Activated naive CD4-positive, alpha-beta T cell treated with anti-CD3 and anti-CD28 coated beads, Interleukin-2, amount 10 ng/mL, durations not matched to agents 7 days and 5 days (primary cell): ENCODE measurements at regions not wholly inside any gene's neighbourhood (a gene's known extent, or its start where the extent isn't known, plus 50 kb on each side); places are given as distances from the start of the nearest gene placed in this dataset.

Source experiments
- CTCF ChIA-PET: fragments of 350-600 bp; sonication (Branson Sonifier 250); formaldehyde crosslinking; loops from one replicate; lab custom pipeline; 2021; ENCODE audit warnings: antibody characterized with exemption; lab: Charles Lee
- DNase-seq: peaks from one replicate; pipeline ENCODE4 v3.0.0-alpha.2; 2020
- H3K27ac Mint-ChIP-seq: one replicate; pipeline ENCODE4 v1.8.0; 2021; ENCODE audit warnings: mild to moderate bottlenecking, moderate library complexity, mixed read lengths
- H3K27me3 Mint-ChIP-seq: one replicate; pipeline ENCODE4 v1.8.0; 2021; ENCODE audit warnings: mild to moderate bottlenecking, mixed read lengths
- H3K36me3 Mint-ChIP-seq: one replicate; pipeline ENCODE4 v1.8.0; 2021; ENCODE audit warnings: mixed read lengths
- H3K4me1 Mint-ChIP-seq: one replicate; pipeline ENCODE4 v1.8.0; 2021; ENCODE audit warnings: mixed read lengths
- H3K4me3 Mint-ChIP-seq: one replicate; pipeline ENCODE4 v1.8.0; 2021; ENCODE audit warnings: mild to moderate bottlenecking, moderate library complexity, mixed read lengths
- H3K9me3 Mint-ChIP-seq: one replicate; pipeline ENCODE4 v1.8.0; 2021; ENCODE audit warnings: mixed read lengths

- no peaks in the 10 kb centered on the region for H3K36me3 Mint-ChIP-seq
- no peak for DNase-seq
- H3K4me1 Mint-ChIP-seq = no peaks in the 10 kb centered on the region
- no peak overlapping the region for H3K4me3 Mint-ChIP-seq
- H3K27me3 Mint-ChIP-seq = no peaks in the 10 kb centered on the region
- CTCF ChIA-PET = no interaction called here
- H3K27ac Mint-ChIP-seq = no peak overlapping the region
- no peaks in the 10 kb centered on the region for H3K9me3 Mint-ChIP-seq
Measured at GRCh38 chr10:29028486-29028885, 260.4 kb upstream of the LYZL1 start.

- Mint-ChIP-seq H3K4me3 (no peak overlapping the region), H3K36me3 (no peaks in the 10 kb centered on the region), H3K4me1 (no peaks in the 10 kb centered on the region), H3K9me3 (no peaks in the 10 kb centered on the region), H3K27ac (no peak overlapping the region), H3K27me3 (no peaks in the 10 kb centered on the region)
- CTCF ChIA-PET = no interaction called here
- no peak for DNase-seq
Measured at GRCh38 chr10:29030900-29031299, 258.0 kb upstream of the LYZL1 start.

GRCh38 chr10:29032169-29032568 is 256.7 kb upstream of the LYZL1 start:
- H3K4me3 Mint-ChIP-seq = no peak overlapping the region
- CTCF ChIA-PET = no interaction called here
- H3K4me1 Mint-ChIP-seq = no peaks in the 10 kb centered on the region
- H3K27ac Mint-ChIP-seq = no peak overlapping the region
- no peaks in the 10 kb centered on the region for H3K9me3 Mint-ChIP-seq
- no peaks in the 10 kb centered on the region for H3K27me3 Mint-ChIP-seq
- no peak for DNase-seq
- no peaks in the 10 kb centered on the region for H3K36me3 Mint-ChIP-seq

GRCh38 chr10:29033311-29033940 is 255.4 kb upstream of the LYZL1 start:
- Mint-ChIP-seq H3K27me3 (no peaks in the 10 kb centered on the region), H3K4me1 (no peaks in the 10 kb centered on the region), H3K9me3 (no peaks in the 10 kb centered on the region), H3K27ac (no peak overlapping the region), H3K36me3 (no peaks in the 10 kb centered on the region), H3K4me3 (no peak overlapping the region)
- CTCF ChIA-PET = no interaction called here
- DNase-seq = no peak

GRCh38 chr10:29034592-29034991 is 254.3 kb upstream of the LYZL1 start:
- Mint-ChIP-seq H3K36me3 (no peaks in the 10 kb centered on the region), H3K4me3 (no peak overlapping the region), H3K27me3 (no peaks in the 10 kb centered on the region), H3K27ac (no peak overlapping the region), H3K9me3 (peaks cover 3% of the 10 kb centered on the region), H3K4me1 (no peaks in the 10 kb centered on the region)
- CTCF ChIA-PET = no interaction called here
- DNase-seq = no peak

GRCh38 chr10:29035721-29036120 is 253.1 kb upstream of the LYZL1 start:
- no peak overlapping the region for H3K27ac Mint-ChIP-seq
- no peaks in the 10 kb centered on the region for H3K36me3 Mint-ChIP-seq
- no peaks in the 10 kb centered on the region for H3K4me1 Mint-ChIP-seq
- no peak overlapping the region for H3K4me3 Mint-ChIP-seq
- H3K9me3 Mint-ChIP-seq = peaks cover 3% of the 10 kb centered on the region
- H3K27me3 Mint-ChIP-seq = peaks cover 5% of the 10 kb centered on the region
- CTCF ChIA-PET = no interaction called here
- no peak for DNase-seq

- peaks cover 3% of the 10 kb centered on the region for H3K9me3 Mint-ChIP-seq
- no peaks in the 10 kb centered on the region for H3K4me1 Mint-ChIP-seq
- peaks cover 5% of the 10 kb centered on the region for H3K27me3 Mint-ChIP-seq
- no peak for DNase-seq
- H3K27ac Mint-ChIP-seq = no peak overlapping the region
- H3K36me3 Mint-ChIP-seq = no peaks in the 10 kb centered on the region
- H3K4me3 Mint-ChIP-seq = no peak overlapping the region
- CTCF ChIA-PET = no interaction called here
Measured at GRCh38 chr10:29037348-29038113, 251.3 kb upstream of the LYZL1 start.

- Mint-ChIP-seq H3K27me3 (peaks cover 5% of the 10 kb centered on the region), H3K4me1 (no peaks in the 10 kb centered on the region), H3K36me3 (no peaks in the 10 kb centered on the region), H3K27ac (no peak overlapping the region), H3K9me3 (peaks cover 3% of the 10 kb centered on the region), H3K4me3 (no peak overlapping the region)
- CTCF ChIA-PET = no interaction called here
- no peak for DNase-seq
Measured at GRCh38 chr10:29039091-29039490, 249.8 kb upstream of the LYZL1 start.

GRCh38 chr10:29039677-29040189 is 249.1 kb upstream of the LYZL1 start:
- CTCF ChIA-PET = no interaction called here
- Mint-ChIP-seq H3K9me3 (peaks cover 3% of the 10 kb centered on the region), H3K4me3 (no peak overlapping the region), H3K27me3 (peaks cover 5% of the 10 kb centered on the region), H3K36me3 (no peaks in the 10 kb centered on the region), H3K4me1 (no peaks in the 10 kb centered on the region), H3K27ac (no peak overlapping the region)
- no peak for DNase-seq

GRCh38 chr10:29041616-29042015 is 247.3 kb upstream of the LYZL1 start:
- DNase-seq = no peak
- CTCF ChIA-PET = no interaction called here
- Mint-ChIP-seq H3K9me3 (peaks cover 3% of the 10 kb centered on the region), H3K27me3 (peaks cover 5% of the 10 kb centered on the region), H3K27ac (no peak overlapping the region), H3K36me3 (no peaks in the 10 kb centered on the region), H3K4me1 (no peaks in the 10 kb centered on the region), H3K4me3 (no peak overlapping the region)

- Mint-ChIP-seq H3K4me1 (no peaks in the 10 kb centered on the region), H3K27ac (no peak overlapping the region), H3K27me3 (no peaks in the 10 kb centered on the region), H3K4me3 (no peak overlapping the region), H3K9me3 (no peaks in the 10 kb centered on the region), H3K36me3 (no peaks in the 10 kb centered on the region)
- no peak for DNase-seq
- CTCF ChIA-PET = no interaction called here
Measured at GRCh38 chr10:29048506-29048905, 240.4 kb upstream of the LYZL1 start.

- Mint-ChIP-seq H3K36me3 (no peaks in the 10 kb centered on the region), H3K4me3 (no peak overlapping the region), H3K4me1 (no peaks in the 10 kb centered on the region), H3K9me3 (no peaks in the 10 kb centered on the region), H3K27me3 (no peaks in the 10 kb centered on the region), H3K27ac (no peak overlapping the region)
- CTCF ChIA-PET = no interaction called here
- DNase-seq = no peak
Measured at GRCh38 chr10:29050081-29050480, 238.8 kb upstream of the LYZL1 start.

- Mint-ChIP-seq H3K4me3 (no peak overlapping the region), H3K36me3 (no peaks in the 10 kb centered on the region), H3K4me1 (no peaks in the 10 kb centered on the region), H3K27ac (no peak overlapping the region), H3K27me3 (no peaks in the 10 kb centered on the region), H3K9me3 (no peaks in the 10 kb centered on the region)
- no peak for DNase-seq
- CTCF ChIA-PET = no interaction called here
Measured at GRCh38 chr10:29055101-29055500, 233.8 kb upstream of the LYZL1 start.

- CTCF ChIA-PET = no interaction called here
- Mint-ChIP-seq H3K36me3 (no peaks in the 10 kb centered on the region), H3K9me3 (no peaks in the 10 kb centered on the region), H3K4me1 (no peaks in the 10 kb centered on the region), H3K27me3 (no peaks in the 10 kb centered on the region), H3K4me3 (no peak overlapping the region), H3K27ac (no peak overlapping the region)
- no peak for DNase-seq
Measured at GRCh38 chr10:29056729-29057128, 232.1 kb upstream of the LYZL1 start.

GRCh38 chr10:29057822-29058331 is 231.0 kb upstream of the LYZL1 start:
- Mint-ChIP-seq H3K4me1 (no peaks in the 10 kb centered on the region), H3K27me3 (no peaks in the 10 kb centered on the region), H3K36me3 (no peaks in the 10 kb centered on the region), H3K9me3 (no peaks in the 10 kb centered on the region), H3K4me3 (no peak overlapping the region), H3K27ac (no peak overlapping the region)
- DNase-seq = no peak
- CTCF ChIA-PET = no interaction called here
